ENCODE measurements at regions not wholly inside any gene's neighbourhood (a gene's known extent, or its start where the extent isn't known, plus 50 kb on each side); places are given as distances from the start of the nearest gene placed in this dataset.

DNA sequence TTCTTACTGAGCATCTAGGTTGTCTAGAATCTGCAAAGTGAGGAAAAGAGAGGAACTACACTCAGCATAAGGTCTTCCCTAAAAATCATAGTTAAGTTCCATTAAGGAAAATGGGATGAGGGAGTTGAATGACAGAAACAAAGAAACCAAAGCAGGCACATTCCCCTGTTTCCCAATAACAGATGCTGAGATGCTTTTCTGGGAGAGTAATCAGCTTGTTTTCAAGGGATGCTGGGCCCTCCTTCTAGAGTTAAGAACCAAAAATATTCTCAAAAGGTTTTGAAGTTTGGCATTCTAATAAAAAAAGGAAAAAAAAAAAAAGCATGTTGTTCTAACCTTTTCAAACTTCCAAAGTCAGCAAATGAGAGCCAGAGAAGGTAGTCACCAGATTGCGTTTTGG lies 105.2 kb upstream of the ZNF648 start:
- TF ChIP-seq, protein P1, sequence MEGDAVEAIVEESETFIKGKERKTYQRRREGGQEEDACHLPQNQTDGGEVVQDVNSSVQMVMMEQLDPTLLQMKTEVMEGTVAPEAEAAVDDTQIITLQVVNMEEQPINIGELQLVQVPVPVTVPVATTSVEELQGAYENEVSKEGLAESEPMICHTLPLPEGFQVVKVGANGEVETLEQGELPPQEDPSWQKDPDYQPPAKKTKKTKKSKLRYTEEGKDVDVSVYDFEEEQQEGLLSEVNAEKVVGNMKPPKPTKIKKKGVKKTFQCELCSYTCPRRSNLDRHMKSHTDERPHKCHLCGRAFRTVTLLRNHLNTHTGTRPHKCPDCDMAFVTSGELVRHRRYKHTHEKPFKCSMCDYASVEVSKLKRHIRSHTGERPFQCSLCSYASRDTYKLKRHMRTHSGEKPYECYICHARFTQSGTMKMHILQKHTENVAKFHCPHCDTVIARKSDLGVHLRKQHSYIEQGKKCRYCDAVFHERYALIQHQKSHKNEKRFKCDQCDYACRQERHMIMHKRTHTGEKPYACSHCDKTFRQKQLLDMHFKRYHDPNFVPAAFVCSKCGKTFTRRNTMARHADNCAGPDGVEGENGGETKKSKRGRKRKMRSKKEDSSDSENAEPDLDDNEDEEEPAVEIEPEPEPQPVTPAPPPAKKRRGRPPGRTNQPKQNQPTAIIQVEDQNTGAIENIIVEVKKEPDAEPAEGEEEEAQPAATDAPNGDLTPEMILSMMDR (IDR thresholded peaks at IDR 0.05) = no peak

DNA sequence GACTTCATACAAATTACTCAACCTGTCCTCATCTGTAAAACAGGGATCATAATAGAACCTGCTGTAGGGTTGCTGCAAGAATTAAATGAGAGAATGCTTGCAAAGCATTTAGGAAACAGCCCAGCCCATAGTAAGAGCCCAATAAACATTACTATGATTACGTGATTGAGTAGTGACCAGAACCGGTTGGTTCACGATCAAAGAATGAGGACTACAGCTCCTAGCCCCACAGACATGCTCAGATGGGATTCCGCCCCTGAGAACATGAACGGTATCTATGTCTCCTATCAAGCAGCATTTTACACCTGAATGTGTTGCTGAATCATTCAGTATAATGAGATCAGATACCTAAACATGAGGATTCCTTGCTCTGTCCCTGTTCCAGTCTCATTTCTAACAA lies 104.8 kb upstream of the ZNF648 start:
- TF ChIP-seq, protein P1 (IDR thresholded peaks at IDR 0.05) = no peak

DNA sequence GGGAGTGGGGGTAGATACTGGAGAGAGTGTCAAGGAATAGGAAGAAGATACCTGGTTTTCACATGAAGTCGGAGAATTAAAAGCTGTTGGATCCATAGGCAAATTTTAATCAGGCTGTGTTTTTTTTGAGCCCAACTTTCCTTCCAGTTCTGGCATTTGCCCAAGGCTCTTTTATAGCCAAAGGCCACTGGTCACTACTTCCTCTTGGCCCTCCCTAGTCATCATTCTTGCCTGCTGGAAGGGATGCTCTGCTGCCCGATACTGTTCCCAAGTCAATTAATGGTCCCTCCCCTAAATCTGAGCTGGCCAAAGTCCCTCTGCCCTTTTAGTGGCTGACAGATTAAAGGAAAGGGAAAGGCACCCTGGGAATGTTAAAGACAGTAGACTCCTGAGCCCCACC lies 102.8 kb upstream of the ZNF648 start:
- TF ChIP-seq, protein P1 (IDR thresholded peaks at IDR 0.05) = no peak

DNA sequence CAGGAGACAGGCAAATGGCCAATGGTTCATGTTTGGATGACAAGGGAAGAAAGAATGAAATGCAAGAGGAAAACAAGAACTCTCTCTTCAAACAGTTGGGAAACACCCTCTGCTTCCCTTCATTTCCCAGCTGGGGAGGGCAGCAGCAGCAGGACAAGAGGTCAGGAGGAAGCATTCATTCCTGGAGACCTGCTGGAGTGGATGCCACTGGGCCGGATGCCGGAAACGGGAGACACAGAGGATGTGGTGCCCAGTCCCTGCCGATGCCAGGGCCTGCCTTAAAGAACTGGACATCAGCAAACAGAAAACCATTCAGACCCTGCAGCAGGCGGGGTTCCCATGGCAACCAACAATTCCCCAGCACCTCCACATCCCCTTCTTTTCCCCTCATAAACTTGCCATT lies 102.3 kb upstream of the ZNF648 start:
- TF ChIP-seq, protein P1 (IDR thresholded peaks at IDR 0.05) = no peak

DNA sequence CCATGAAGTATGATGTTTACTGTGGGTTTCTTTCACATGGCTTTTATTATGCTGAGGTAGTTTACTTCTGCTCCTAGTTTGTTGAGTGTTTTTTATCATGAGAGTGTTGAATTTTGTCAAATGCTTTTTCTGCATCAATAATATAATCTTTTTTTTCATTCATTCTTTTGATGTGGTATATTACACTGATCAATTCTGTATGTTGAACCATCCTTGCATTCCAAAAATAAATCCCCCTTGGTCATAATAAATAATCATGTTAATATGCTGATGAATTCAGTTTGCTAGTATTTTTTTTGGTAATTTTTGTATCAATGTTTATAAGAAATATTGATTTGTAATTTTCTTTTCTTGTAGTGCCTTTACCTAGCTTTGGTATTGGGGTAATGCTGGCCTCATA lies 97.9 kb upstream of the ZNF648 start:
- TF ChIP-seq, protein P1 (IDR thresholded peaks at IDR 0.05) = no peak

DNA sequence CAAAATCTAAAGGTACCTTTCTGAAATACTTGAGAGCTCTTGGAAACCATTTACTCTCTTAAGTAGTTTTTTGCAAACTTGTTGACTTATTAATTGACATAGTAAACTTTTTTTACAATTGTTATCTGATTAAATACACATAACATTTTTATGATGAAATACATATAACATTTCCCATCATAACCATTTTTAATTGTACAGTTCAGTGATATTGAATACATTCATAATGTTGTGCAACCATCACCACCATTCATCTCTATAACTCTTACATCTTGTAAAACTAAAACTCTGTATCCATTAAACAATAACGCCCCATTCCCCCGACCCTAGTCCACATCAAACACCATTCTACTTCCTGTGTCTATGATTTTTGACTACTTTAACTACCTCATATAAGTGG lies 95.7 kb upstream of the ZNF648 start:
- TF ChIP-seq, protein P1 (IDR thresholded peaks at IDR 0.05) = no peak

DNA sequence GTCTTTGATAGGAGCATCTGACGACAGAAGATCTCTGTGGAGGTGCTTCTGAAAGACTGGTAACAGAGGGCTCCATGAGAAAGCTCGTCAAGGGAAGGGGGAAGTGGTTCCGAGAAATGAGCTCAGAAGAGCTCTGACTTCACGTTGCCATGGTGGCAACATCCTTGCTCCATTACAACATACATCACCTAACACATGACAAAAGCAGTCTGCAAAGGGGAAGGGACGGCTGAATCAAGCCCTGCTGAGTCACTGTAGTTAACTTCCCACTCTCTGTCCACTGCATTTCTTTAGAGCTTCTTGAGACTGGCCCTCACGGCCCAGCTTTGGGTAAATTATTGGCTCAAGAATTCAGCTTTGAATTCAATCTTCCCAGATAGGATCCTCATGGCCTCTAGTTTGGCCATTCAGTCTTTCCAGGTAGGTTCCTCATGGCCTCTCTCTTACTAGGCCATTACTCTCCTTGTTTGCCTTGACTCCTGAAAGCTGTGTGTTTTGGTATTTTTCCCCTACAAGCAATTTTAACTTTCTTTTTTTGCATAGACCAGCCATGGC lies 88.0 kb upstream of the ZNF648 start:
- TF ChIP-seq, protein P1 (IDR thresholded peaks at IDR 0.05) = no peak

DNA sequence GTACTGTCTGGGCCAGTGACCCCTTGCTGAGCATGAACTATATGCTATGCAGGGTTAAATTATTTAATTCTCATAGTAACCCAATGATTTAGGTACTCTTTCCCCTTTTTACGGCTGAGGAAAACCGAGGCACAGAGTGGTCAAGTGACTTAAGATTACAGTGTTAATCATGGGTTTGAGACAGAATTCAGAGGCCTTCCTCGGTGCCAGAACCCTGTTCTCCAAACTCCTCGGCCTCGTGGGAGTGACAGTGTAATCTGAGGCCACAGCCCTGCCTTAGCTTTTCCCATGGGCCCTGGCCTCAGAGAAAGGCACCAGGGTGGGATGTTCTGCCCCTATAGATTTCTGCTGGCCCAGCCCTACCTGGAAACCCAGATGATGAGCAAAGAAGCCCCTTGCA lies 86.4 kb upstream of the ZNF648 start:
- TF ChIP-seq, protein P1 (IDR thresholded peaks at IDR 0.05) = no peak

Data from LNCAP (cell line).